GM12864 (cell line): ENCODE measurements at regions not wholly inside any gene's neighbourhood (a gene's known extent, or its start where the extent isn't known, plus 50 kb on each side); places are given as distances from the start of the nearest gene placed in this dataset.

ENCODE experiments used
- DNase-seq: peaks from one replicate; pipeline ENCODE4 v3.0.0-alpha.2; 2011; ENCODE audit warnings: low read depth
- H3K4me3 ChIP-seq: 2 replicates; pipeline ENCODE4 v1.5.1; 2011; ENCODE audit warnings: mild to moderate bottlenecking, low read depth, low read length, control low read depth
- TF ChIP-seq, protein P1 (sequence below): IDR thresholded peaks from 2 replicates; pipeline ENCODE4 v1.5.1; 2011; ENCODE audit warnings: low read depth, mild to moderate bottlenecking, moderate library complexity, low read length, control low read depth, inconsistent platforms; ENCODE audit errors: missing control alignments

DNA sequence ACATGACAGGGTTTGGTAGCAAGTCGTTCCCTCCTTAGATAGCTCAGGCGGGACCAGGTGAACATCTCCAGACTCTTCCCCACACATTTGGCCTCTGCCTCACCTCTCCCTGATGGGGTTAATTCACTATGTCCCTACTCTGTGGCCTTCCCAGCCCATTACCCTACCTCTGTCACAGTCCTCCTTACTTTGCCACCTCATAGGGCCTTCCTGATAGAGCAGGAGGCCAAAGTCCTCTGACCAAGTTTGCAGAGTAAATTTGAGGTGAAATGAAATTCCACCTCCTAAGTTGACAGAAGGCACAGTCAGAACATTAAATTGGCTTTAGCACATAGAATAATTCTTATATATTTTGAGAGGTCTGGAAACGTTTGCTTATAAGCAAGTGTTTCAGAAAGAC, 53.1 kb upstream of the ARMC2 start:
- no peak for DNase-seq
- TF ChIP-seq, protein P1, sequence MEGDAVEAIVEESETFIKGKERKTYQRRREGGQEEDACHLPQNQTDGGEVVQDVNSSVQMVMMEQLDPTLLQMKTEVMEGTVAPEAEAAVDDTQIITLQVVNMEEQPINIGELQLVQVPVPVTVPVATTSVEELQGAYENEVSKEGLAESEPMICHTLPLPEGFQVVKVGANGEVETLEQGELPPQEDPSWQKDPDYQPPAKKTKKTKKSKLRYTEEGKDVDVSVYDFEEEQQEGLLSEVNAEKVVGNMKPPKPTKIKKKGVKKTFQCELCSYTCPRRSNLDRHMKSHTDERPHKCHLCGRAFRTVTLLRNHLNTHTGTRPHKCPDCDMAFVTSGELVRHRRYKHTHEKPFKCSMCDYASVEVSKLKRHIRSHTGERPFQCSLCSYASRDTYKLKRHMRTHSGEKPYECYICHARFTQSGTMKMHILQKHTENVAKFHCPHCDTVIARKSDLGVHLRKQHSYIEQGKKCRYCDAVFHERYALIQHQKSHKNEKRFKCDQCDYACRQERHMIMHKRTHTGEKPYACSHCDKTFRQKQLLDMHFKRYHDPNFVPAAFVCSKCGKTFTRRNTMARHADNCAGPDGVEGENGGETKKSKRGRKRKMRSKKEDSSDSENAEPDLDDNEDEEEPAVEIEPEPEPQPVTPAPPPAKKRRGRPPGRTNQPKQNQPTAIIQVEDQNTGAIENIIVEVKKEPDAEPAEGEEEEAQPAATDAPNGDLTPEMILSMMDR: no peak
- no peak overlapping the region for H3K4me3 ChIP-seq

DNA sequence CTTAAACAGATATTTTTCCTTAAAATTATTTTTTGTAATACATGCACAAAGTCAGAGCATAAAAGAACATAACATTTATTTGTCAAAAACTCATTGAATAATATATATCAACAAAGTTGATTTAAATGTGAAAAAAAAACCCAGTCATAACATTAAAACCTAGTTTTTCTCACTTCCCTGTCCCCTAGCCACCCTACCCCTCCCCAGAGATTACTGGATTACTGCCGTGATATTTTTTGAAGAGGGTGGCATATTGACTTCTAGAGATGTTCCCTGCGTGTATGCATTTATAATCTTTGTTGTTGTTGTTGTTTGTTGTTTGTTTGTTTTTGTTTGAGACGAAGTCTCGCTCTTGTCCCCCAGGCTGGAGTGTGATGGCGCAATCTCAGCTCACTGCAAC, 52.4 kb upstream of the ARMC2 start:
- DNase-seq: no peak
- no peak overlapping the region for H3K4me3 ChIP-seq
- TF ChIP-seq, protein P1: no peak

DNA sequence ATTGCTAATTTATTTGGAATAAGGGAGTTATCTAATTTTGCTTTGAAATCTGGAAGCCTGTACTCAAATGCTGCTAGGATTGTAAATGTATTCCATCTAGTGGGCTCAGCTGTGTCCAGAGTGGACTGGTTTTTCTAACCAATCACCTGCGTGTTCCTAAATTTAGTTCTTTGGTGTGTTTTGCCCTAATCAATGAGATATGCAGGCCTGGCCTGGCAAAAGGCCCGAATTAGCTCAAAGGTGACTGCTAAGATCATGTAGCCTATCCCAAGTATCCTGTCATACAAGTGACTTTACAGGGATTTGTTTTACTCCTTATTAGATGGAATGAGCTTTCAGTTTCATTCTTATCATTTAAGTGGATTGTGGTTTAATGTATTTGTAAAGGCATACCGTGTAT, 51.3 kb upstream of the ARMC2 start:
- DNase-seq: no peak
- TF ChIP-seq, protein P1: no peak
- no peak overlapping the region for H3K4me3 ChIP-seq

GRCh38 chr6:108797951-108798669, 50.1 kb upstream of the ARMC2 start:
- no peak for DNase-seq
- no peak overlapping the region for H3K4me3 ChIP-seq
- TF ChIP-seq, protein P1: no peak
